ENCODE measurements at regions not wholly inside any gene's neighbourhood (a gene's known extent, or its start where the extent isn't known, plus 50 kb on each side); places are given as distances from the start of the nearest gene placed in this dataset.

DNA sequence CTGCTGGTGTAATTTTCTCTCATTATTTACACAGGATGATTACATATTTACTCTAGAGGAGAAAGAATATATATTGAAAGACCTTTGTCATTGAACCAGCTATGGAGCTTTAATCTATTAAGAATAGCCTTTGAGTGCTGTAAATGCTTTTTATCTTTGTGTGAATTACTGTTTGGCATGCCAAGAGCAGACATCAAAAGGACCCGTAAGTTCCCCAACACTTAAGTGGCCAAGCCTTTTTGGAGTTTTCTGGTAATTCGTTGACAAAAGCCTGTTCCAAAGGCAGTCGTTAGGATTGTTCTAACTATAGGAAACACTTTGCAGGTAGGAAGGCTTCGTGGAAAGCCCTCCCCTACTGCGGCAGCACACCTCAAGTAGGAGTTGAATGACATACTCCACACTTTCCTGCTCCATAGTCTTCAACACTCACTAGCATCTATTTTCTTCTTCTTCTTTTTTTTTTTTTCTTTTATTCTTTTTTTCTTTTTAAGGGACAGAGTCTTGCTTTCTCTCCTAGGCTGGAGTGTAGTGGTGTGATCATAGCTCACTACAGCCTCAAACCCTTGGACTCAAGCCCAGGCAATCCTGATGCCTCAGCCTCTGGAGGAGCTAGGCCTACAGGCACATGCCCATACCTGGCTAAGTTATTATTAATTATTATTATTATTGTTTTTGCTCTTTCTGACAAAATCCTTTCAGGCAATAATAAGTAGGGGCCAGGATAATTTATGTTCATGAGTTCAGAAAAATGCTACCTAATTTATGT, 98.6 kb downstream of the SUCNR1 start:
- Histone ChIP-seq H2BK5ac (ENCODE audit: low read depth, low read length) (no peak overlapping the region), H2AFZ (ENCODE audit: low read length) (no peak overlapping the region), H3K36me3 (ENCODE audit: control insufficient read depth in 2 of 4, insufficient read depth in 4 of 4, low read length in 3 of 4) (no peaks in the 10 kb centered on the region), H3K56ac (replicated peaks; ENCODE audit: insufficient read length, low read depth, low read length) (no peak overlapping the region), H3K4me2 (ENCODE audit: insufficient read depth in 1 of 2, low read depth in 2 of 2, low read length in 2 of 2) (no peak overlapping the region), H3K18ac (ENCODE audit: extremely low read depth, low read length) (no peak overlapping the region), H2BK15ac (ENCODE audit: low read length) (no peak overlapping the region), H3K4ac (replicated peaks; ENCODE audit: insufficient read length, low read depth, low read length) (no peak overlapping the region), H3K27ac (ENCODE audit: low read depth, low read length) (no peak overlapping the region), H4K20me1 (replicated peaks in 1 of 2; ENCODE audit: control insufficient read depth in 1 of 2, insufficient read depth in 2 of 2, low read length in 2 of 2) (no peaks in the 10 kb centered on the region), H4K5ac (ENCODE audit: insufficient read length, low read depth, low read length) (no peak overlapping the region), H4K8ac (ENCODE audit: extremely low read depth, insufficient read depth, low read length) (no peak overlapping the region), H3K4me1 (replicated peaks in 1 of 4; ENCODE audit: control insufficient read depth in 3 of 4, insufficient read depth in 4 of 4, low read length in 3 of 4) (peaks cover 0 to 4% (median 1%) of the 10 kb centered on the region in 4 experiments; a peak in 2 of 7 replicates), H3K9me3 (ENCODE audit: insufficient read depth in 2 of 2, low read depth in 1 of 2, low read length in 1 of 2) (no peaks in the 10 kb centered on the region), H3K79me2 (ENCODE audit: control insufficient read depth in 1 of 2, insufficient read depth in 2 of 2, low read length in 2 of 2) (no peaks in the 10 kb centered on the region), H2BK12ac (ENCODE audit: low read depth, low read length) (no peak overlapping the region), H3K9ac (replicated peaks in 1 of 4; ENCODE audit: extremely low read depth in 1 of 4, low read depth in 3 of 4, low read length in 3 of 4) (no peak overlapping the region), H2AK5ac (ENCODE audit: low read depth, low read length) (no peak overlapping the region), H2BK120ac (replicated peaks; ENCODE audit: low read depth, low read length) (no peak overlapping the region), H2BK20ac (ENCODE audit: low read length) (no peak overlapping the region), H3K23ac (ENCODE audit: insufficient read length) (no peak overlapping the region), H3K23me2 (ENCODE audit: low read depth, low read length) (no peaks in the 10 kb centered on the region), H4K91ac (replicated peaks; ENCODE audit: insufficient read length, low read length) (no peak overlapping the region), H3K27me3 (replicated peaks in 1 of 4; ENCODE audit: control insufficient read depth in 3 of 4, extremely low read depth in 1 of 4, insufficient read depth in 3 of 4, low read length in 3 of 4) (no peaks in the 10 kb centered on the region), H3K14ac (ENCODE audit: insufficient read length) (no peak overlapping the region), H3K4me3 (ENCODE audit: extremely low read depth in 1 of 4, insufficient read depth in 2 of 4, low read depth in 3 of 4, low read length in 4 of 4) (no peak overlapping the region), H3K79me1 (ENCODE audit: low read depth, low read length) (no peaks in the 10 kb centered on the region)
- ChIA-PET CTCF (ENCODE audit: partially characterized antibody) (no interaction called here), POLR2A (ENCODE audit: partially characterized antibody) (no interaction called here)
- no peak for FAIRE-seq
- TF ChIP-seq CHD1 (IDR thresholded peaks at IDR 0.05; ENCODE audit: low read depth, low read length) (no peak), POU5F1 (IDR thresholded peaks at IDR 0.05; ENCODE audit: low read depth, low read length) (no peak), PHF8 (conservative IDR thresholded peaks at IDR 0.05; ENCODE audit: low read depth, low read length) (no peak), POLR2AphosphoS5 (IDR thresholded peaks at IDR 0.05; ENCODE audit: low read depth, low read length) (no peak), CREB1 (IDR thresholded peaks at IDR 0.05) (no peak), NRF1 (IDR thresholded peaks at IDR 0.05; ENCODE audit: low read depth, low read length) (no peak), TAF7 (optimal IDR thresholded peaks at IDR 0.05; ENCODE audit: borderline replicate concordance, low read depth, low read length) (no peak), BRCA1 (IDR thresholded peaks at IDR 0.05; ENCODE audit: low read depth, low read length) (no peak), CBX5 (IDR thresholded peaks at IDR 0.05; ENCODE audit: low read depth, low read length) (no peak), EGR1 (IDR thresholded peaks at IDR 0.05; ENCODE audit: borderline replicate concordance, low read depth, low read length) (no peak)
- TF ChIP-seq, protein P1, sequence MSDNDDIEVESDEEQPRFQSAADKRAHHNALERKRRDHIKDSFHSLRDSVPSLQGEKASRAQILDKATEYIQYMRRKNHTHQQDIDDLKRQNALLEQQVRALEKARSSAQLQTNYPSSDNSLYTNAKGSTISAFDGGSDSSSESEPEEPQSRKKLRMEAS (IDR thresholded peaks at IDR 0.05), result no peak
- TF ChIP-seq, protein P2, sequence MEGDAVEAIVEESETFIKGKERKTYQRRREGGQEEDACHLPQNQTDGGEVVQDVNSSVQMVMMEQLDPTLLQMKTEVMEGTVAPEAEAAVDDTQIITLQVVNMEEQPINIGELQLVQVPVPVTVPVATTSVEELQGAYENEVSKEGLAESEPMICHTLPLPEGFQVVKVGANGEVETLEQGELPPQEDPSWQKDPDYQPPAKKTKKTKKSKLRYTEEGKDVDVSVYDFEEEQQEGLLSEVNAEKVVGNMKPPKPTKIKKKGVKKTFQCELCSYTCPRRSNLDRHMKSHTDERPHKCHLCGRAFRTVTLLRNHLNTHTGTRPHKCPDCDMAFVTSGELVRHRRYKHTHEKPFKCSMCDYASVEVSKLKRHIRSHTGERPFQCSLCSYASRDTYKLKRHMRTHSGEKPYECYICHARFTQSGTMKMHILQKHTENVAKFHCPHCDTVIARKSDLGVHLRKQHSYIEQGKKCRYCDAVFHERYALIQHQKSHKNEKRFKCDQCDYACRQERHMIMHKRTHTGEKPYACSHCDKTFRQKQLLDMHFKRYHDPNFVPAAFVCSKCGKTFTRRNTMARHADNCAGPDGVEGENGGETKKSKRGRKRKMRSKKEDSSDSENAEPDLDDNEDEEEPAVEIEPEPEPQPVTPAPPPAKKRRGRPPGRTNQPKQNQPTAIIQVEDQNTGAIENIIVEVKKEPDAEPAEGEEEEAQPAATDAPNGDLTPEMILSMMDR (IDR thresholded peaks at IDR 0.05; ENCODE audit: control extremely low read depth in 1 of 3, insufficient read depth in 1 of 3, low read depth in 1 of 3, low read length in 3 of 3), result no peak
- no peak for DNase-seq (ENCODE audit: low read depth in 1 of 2, low spot score in 2 of 2)
- WGBS, 2 experiments (ENCODE audit: extremely low coverage in 1 of 2, insufficient coverage in 1 of 2, insufficient read length in 1 of 2, insufficient replicate concordance in 2 of 2, low coverage in 1 of 2, low lambda C conversion rate in 2 of 2, missing lambda C conversion rate in 1 of 2), result 84% methylated on average over 5 of the region's 5 CpGs; no CpG with 5 or more reads in 1 of the 2 experiments
